ENCODE measurements at regions not wholly inside any gene's neighbourhood (a gene's known extent, or its start where the extent isn't known, plus 50 kb on each side); places are given as distances from the start of the nearest gene placed in this dataset.

DNA sequence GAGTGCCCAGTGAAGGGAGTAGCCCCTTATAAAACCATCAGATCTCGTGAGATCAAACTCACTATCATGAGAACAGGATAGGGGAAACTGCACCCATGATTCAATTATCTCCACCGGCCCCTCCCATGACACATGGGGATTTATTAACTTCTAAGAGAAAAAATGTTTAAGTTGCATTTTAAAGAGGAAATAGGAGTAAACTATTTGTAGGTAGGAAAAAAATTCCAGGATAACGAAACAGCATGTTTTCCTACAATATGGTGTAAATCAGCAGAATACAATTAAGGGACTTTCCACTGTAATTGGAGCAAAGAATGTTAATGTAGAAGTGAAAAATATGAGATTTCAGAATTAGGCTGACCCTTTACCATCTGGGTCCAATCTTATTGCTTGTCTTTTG, 63.9 kb downstream of the FBXO5 start:
- no peaks in the 10 kb centered on the region for H3K4me1 ChIP-seq (ENCODE audit: control insufficient read depth in 4 of 4, insufficient read depth in 4 of 4, low read length in 3 of 4)
- no peak for DNase-seq (ENCODE audit: low spot score)
- H3K36me3 ChIP-seq (ENCODE audit: control insufficient read depth in 4 of 4, insufficient read depth in 3 of 4, low read depth in 1 of 4, low read length in 3 of 4) = no peaks in the 10 kb centered on the region
- H3K27me3 ChIP-seq (ENCODE audit: control insufficient read depth in 4 of 4, insufficient read depth in 4 of 4, low read length in 3 of 4) = peaks cover 0 to 3% (median 2%) of the 10 kb centered on the region in 4 donors
- TF ChIP-seq GABPA (IDR thresholded peaks at IDR 0.05 in 1 of 2, conservative IDR thresholded peaks at IDR 0.05 in 1 of 2) = no peak
- no peak for TF ChIP-seq HNF4A (conservative IDR thresholded peaks at IDR 0.05)
- TF ChIP-seq, protein P1, sequence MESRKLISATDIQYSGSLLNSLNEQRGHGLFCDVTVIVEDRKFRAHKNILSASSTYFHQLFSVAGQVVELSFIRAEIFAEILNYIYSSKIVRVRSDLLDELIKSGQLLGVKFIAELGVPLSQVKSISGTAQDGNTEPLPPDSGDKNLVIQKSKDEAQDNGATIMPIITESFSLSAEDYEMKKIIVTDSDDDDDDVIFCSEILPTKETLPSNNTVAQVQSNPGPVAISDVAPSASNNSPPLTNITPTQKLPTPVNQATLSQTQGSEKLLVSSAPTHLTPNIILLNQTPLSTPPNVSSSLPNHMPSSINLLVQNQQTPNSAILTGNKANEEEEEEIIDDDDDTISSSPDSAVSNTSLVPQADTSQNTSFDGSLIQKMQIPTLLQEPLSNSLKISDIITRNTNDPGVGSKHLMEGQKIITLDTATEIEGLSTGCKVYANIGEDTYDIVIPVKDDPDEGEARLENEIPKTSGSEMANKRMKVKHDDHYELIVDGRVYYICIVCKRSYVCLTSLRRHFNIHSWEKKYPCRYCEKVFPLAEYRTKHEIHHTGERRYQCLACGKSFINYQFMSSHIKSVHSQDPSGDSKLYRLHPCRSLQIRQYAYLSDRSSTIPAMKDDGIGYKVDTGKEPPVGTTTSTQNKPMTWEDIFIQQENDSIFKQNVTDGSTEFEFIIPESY (IDR thresholded peaks at IDR 0.05) = no peak
- no peak for TF ChIP-seq RAD21 (IDR thresholded peaks at IDR 0.05)
- TF ChIP-seq, protein P2, sequence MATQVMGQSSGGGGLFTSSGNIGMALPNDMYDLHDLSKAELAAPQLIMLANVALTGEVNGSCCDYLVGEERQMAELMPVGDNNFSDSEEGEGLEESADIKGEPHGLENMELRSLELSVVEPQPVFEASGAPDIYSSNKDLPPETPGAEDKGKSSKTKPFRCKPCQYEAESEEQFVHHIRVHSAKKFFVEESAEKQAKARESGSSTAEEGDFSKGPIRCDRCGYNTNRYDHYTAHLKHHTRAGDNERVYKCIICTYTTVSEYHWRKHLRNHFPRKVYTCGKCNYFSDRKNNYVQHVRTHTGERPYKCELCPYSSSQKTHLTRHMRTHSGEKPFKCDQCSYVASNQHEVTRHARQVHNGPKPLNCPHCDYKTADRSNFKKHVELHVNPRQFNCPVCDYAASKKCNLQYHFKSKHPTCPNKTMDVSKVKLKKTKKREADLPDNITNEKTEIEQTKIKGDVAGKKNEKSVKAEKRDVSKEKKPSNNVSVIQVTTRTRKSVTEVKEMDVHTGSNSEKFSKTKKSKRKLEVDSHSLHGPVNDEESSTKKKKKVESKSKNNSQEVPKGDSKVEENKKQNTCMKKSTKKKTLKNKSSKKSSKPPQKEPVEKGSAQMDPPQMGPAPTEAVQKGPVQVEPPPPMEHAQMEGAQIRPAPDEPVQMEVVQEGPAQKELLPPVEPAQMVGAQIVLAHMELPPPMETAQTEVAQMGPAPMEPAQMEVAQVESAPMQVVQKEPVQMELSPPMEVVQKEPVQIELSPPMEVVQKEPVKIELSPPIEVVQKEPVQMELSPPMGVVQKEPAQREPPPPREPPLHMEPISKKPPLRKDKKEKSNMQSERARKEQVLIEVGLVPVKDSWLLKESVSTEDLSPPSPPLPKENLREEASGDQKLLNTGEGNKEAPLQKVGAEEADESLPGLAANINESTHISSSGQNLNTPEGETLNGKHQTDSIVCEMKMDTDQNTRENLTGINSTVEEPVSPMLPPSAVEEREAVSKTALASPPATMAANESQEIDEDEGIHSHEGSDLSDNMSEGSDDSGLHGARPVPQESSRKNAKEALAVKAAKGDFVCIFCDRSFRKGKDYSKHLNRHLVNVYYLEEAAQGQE (IDR thresholded peaks at IDR 0.05) = no peak
- no peak for TF ChIP-seq YY1 (IDR thresholded peaks at IDR 0.05)
- no peak for TF ChIP-seq EGR1 (IDR thresholded peaks at IDR 0.05; ENCODE audit: low read depth in 2 of 2)
- TF ChIP-seq FOXA1 (IDR thresholded peaks at IDR 0.05) = no peak
- TF ChIP-seq RXRA (IDR thresholded peaks at IDR 0.05) = no peak
- TF ChIP-seq, protein P3, sequence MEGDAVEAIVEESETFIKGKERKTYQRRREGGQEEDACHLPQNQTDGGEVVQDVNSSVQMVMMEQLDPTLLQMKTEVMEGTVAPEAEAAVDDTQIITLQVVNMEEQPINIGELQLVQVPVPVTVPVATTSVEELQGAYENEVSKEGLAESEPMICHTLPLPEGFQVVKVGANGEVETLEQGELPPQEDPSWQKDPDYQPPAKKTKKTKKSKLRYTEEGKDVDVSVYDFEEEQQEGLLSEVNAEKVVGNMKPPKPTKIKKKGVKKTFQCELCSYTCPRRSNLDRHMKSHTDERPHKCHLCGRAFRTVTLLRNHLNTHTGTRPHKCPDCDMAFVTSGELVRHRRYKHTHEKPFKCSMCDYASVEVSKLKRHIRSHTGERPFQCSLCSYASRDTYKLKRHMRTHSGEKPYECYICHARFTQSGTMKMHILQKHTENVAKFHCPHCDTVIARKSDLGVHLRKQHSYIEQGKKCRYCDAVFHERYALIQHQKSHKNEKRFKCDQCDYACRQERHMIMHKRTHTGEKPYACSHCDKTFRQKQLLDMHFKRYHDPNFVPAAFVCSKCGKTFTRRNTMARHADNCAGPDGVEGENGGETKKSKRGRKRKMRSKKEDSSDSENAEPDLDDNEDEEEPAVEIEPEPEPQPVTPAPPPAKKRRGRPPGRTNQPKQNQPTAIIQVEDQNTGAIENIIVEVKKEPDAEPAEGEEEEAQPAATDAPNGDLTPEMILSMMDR (IDR thresholded peaks at IDR 0.05; ENCODE audit: low read depth, low read length, missing input control) = no peak
- TF ChIP-seq, protein P4, sequence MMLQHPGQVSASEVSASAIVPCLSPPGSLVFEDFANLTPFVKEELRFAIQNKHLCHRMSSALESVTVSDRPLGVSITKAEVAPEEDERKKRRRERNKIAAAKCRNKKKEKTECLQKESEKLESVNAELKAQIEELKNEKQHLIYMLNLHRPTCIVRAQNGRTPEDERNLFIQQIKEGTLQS (IDR thresholded peaks at IDR 0.05) = no peak
- TF ChIP-seq SP1 (IDR thresholded peaks at IDR 0.05) = no peak
- TF ChIP-seq, protein P5, sequence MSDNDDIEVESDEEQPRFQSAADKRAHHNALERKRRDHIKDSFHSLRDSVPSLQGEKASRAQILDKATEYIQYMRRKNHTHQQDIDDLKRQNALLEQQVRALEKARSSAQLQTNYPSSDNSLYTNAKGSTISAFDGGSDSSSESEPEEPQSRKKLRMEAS (IDR thresholded peaks at IDR 0.05) = no peak
- TF ChIP-seq JUND (IDR thresholded peaks at IDR 0.05) = no peak
- TF ChIP-seq FOXA2 (IDR thresholded peaks at IDR 0.05) = no peak
- no peak for TF ChIP-seq NR2F2 (IDR thresholded peaks at IDR 0.05)
- no peak for TF ChIP-seq HNF4G (IDR thresholded peaks at IDR 0.05)
- H3K9me3 ChIP-seq (ENCODE audit: control insufficient read depth in 4 of 4, low read length in 3 of 4) = peaks cover 0 to 5% (median 0%) of the 10 kb centered on the region in 4 donors
- 70% methylated on average over 3 of the region's 3 CpGs for WGBS
- no peak overlapping the region for H3K9ac ChIP-seq (ENCODE audit: low read depth in 1 of 2, low read length in 2 of 2)
- no peak overlapping the region for H3K4me3 ChIP-seq (ENCODE audit: low read depth in 1 of 3, low read length in 3 of 3)
- no peak overlapping the region for H3K27ac ChIP-seq (ENCODE audit: low read depth in 1 of 2, low read length in 2 of 2)

DNA sequence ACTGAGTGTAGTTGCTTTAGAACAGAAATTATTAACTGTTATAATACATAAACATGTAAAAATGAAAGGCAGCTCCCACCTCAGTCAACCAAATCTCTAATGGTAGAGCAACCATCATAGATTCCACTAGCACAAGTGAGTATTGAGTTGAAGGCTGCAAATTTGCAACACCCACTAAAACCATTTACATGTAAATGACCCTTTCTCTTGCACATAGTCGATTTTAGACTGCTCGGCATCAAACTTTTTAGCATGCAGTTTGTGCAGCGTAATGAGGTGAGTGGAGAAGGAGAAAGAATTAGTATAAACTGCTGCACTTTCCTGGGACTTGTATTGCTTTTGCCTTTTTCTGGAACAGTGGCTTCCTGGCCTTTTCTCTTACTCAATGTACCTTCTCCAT, 62.8 kb downstream of the FBXO5 start:
- H3K27ac ChIP-seq (ENCODE audit: low read depth in 1 of 2, low read length in 2 of 2) = no peak overlapping the region
- 87% methylated on average over 3 of the region's 3 CpGs for WGBS
- H3K27me3 ChIP-seq (ENCODE audit: control insufficient read depth in 4 of 4, insufficient read depth in 4 of 4, low read length in 3 of 4) = peaks cover 0 to 3% (median 0%) of the 10 kb centered on the region in 4 donors
- H3K36me3 ChIP-seq (ENCODE audit: control insufficient read depth in 4 of 4, insufficient read depth in 3 of 4, low read depth in 1 of 4, low read length in 3 of 4) = no peaks in the 10 kb centered on the region
- TF ChIP-seq RAD21 (IDR thresholded peaks at IDR 0.05) (no peak), RXRA (IDR thresholded peaks at IDR 0.05) (no peak), NR2F2 (IDR thresholded peaks at IDR 0.05) (no peak)
- no peak overlapping the region for H3K4me3 ChIP-seq (ENCODE audit: low read depth in 1 of 3, low read length in 3 of 3)
- no peaks in the 10 kb centered on the region for H3K4me1 ChIP-seq (ENCODE audit: control insufficient read depth in 4 of 4, insufficient read depth in 4 of 4, low read length in 3 of 4)
- no peaks in the 10 kb centered on the region for H3K9me3 ChIP-seq (ENCODE audit: control insufficient read depth in 4 of 4, low read length in 3 of 4)
- no peak for DNase-seq (ENCODE audit: low spot score)
- H3K9ac ChIP-seq (ENCODE audit: low read depth in 1 of 2, low read length in 2 of 2) = no peak overlapping the region
